Thyroid gland (tissue), 4 donors: ENCODE measurements at regions not wholly inside any gene's neighbourhood (a gene's known extent, or its start where the extent isn't known, plus 50 kb on each side); places are given as distances from the start of the nearest gene placed in this dataset.

Source experiments
- POLR2A ChIP-seq, 2 donors: fragments of 450-650 bp; IDR thresholded peaks; one replicate each; pipeline ENCODE4 v1.6.1; 2017; ENCODE audit warnings: antibody characterized with exemption in 2 of 2, mild to moderate bottlenecking in 2 of 2, moderate library complexity in 1 of 2
- TF ChIP-seq, protein P1 (sequence below), 6 experiments: fragments of 200-600 bp in 3 of 6; fragments of 450-650 bp in 3 of 6; sonication (generic) in 3 of 6; IDR thresholded peaks; one replicate each; pipeline ENCODE4 v1.5.1; 2016 to 2019; ENCODE audit warnings: antibody characterized with exemption in 6 of 6, mild to moderate bottlenecking in 2 of 6, inconsistent platforms in 1 of 6, moderate library complexity in 1 of 6

DNA sequence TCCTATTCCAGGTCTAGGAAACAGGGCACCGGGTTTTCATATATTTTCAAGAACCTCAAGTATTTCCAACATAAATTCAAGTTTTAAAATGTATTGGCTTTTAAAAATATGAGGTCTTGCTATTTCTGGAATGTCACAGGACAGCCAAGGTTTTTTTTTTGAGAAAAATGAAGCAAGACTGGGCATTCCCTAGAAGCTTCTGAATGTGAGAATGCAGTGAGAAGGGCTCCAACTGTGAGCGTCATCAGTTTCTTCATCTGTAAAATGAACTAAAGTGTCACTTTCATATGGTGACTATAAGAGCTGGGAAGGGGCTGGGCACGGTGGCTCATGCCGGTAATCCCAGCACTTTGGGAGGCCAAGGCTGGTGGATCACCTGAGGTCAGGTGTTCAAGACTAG, 455.8 kb upstream of the MAF start:
- no peak for TF ChIP-seq POLR2A (IDR thresholded peaks at IDR 0.05)
- TF ChIP-seq, protein P1, sequence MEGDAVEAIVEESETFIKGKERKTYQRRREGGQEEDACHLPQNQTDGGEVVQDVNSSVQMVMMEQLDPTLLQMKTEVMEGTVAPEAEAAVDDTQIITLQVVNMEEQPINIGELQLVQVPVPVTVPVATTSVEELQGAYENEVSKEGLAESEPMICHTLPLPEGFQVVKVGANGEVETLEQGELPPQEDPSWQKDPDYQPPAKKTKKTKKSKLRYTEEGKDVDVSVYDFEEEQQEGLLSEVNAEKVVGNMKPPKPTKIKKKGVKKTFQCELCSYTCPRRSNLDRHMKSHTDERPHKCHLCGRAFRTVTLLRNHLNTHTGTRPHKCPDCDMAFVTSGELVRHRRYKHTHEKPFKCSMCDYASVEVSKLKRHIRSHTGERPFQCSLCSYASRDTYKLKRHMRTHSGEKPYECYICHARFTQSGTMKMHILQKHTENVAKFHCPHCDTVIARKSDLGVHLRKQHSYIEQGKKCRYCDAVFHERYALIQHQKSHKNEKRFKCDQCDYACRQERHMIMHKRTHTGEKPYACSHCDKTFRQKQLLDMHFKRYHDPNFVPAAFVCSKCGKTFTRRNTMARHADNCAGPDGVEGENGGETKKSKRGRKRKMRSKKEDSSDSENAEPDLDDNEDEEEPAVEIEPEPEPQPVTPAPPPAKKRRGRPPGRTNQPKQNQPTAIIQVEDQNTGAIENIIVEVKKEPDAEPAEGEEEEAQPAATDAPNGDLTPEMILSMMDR (IDR thresholded peaks at IDR 0.05): no peak
